WTC11 (cell line): ENCODE measurements at regions not wholly inside any gene's neighbourhood (a gene's known extent, or its start where the extent isn't known, plus 50 kb on each side); places are given as distances from the start of the nearest gene placed in this dataset.

Experiments
- ATAC-seq: fragments of 200-7000 bp; cut with Tn5 transposase; 2 replicates; pipeline ENCODE4 v1.10.0; 2021; ENCODE audit warnings: mild to moderate bottlenecking, moderate library complexity
- CTCF ChIA-PET: fragments of 300-600 bp; sonication (Branson Sonifier 250); formaldehyde crosslinking; loops from one replicate; lab custom pipeline; 2021; ENCODE audit warnings: antibody characterized with exemption; lab: Charles Lee
- POLR2A ChIA-PET: fragments of 350-600 bp; sonication (Branson Sonifier 250); formaldehyde crosslinking; loops from one replicate; lab custom pipeline; 2021; ENCODE audit warnings: antibody characterized with exemption; lab: Charles Lee
- DNase-seq: peaks from one replicate; pipeline ENCODE4 v3.0.0; 2021; ENCODE audit warnings: low spot score
- H3K27ac Mint-ChIP-seq: 2 replicates; pipeline ENCODE4 v1.8.0; 2021; ENCODE audit warnings: mixed read lengths
- H3K27me3 Mint-ChIP-seq: 2 replicates; pipeline ENCODE4 v1.8.0; 2021; ENCODE audit warnings: low read depth, mild to moderate bottlenecking, moderate library complexity, mixed read lengths
- H3K36me3 Mint-ChIP-seq: 2 replicates; pipeline ENCODE4 v1.8.0; 2021; ENCODE audit warnings: mixed read lengths
- H3K4me1 Mint-ChIP-seq: 2 replicates; pipeline ENCODE4 v1.8.0; 2022; ENCODE audit warnings: mixed read lengths
- H3K4me3 Mint-ChIP-seq: 2 replicates; pipeline ENCODE4 v1.8.0; 2021; ENCODE audit warnings: mild to moderate bottlenecking, moderate library complexity, mixed read lengths
- H3K9me3 Mint-ChIP-seq: 2 replicates; pipeline ENCODE4 v1.8.0; 2021; ENCODE audit warnings: mixed read lengths
- AR ChIP-seq: fragments of 250-450 bp; sonication (Bioruptor Pico); IDR thresholded peaks from 2 replicates; pipeline ENCODE4 v1.9.0; 2021; ENCODE audit warnings: mild to moderate bottlenecking
- CREM ChIP-seq: sonication (generic); formaldehyde crosslinking; IDR thresholded peaks from 2 replicates; pipeline ENCODE4 v1.8.1; 2022; ENCODE audit warnings: mild to moderate bottlenecking, missing genetic modification reagents, moderate library complexity
- GTF2I ChIP-seq: fragments of 250-450 bp; sonication (Bioruptor Pico); conservative IDR thresholded peaks from 2 replicates; pipeline ENCODE4 v1.4.0; 2021; ENCODE audit warnings: mild to moderate bottlenecking
- HMGA2 ChIP-seq: fragments of 250-450 bp; sonication (Bioruptor Pico); IDR thresholded peaks from 2 replicates; pipeline ENCODE4 v1.4.0; 2021; ENCODE audit warnings: mild to moderate bottlenecking, moderate library complexity
- IRF2 ChIP-seq: sonication (generic); formaldehyde crosslinking; IDR thresholded peaks from 2 replicates; pipeline ENCODE4 v1.8.0; 2022; ENCODE audit warnings: low read depth, missing genetic modification reagents, borderline replicate concordance
- MAX ChIP-seq: sonication (generic); formaldehyde crosslinking; IDR thresholded peaks from 2 replicates; pipeline ENCODE4 v1.8.0; 2022; ENCODE audit warnings: mild to moderate bottlenecking, missing genetic modification reagents
- NFE2L1 ChIP-seq: sonication (generic); formaldehyde crosslinking; IDR thresholded peaks from 2 replicates; pipeline ENCODE4 v1.8.1; 2023; ENCODE audit warnings: missing genetic modification reagents
- NFYB ChIP-seq: sonication (generic); formaldehyde crosslinking; conservative IDR thresholded peaks from 2 replicates; pipeline ENCODE4 v1.8.0; 2022; ENCODE audit warnings: low read depth, missing genetic modification reagents
- SMAD3 ChIP-seq: sonication (generic); formaldehyde crosslinking; IDR thresholded peaks from 2 replicates; pipeline ENCODE4 v1.8.0; 2022; ENCODE audit warnings: missing genetic modification reagents, mild to moderate bottlenecking, borderline replicate concordance
- TEAD4 ChIP-seq: sonication (generic); formaldehyde crosslinking; IDR thresholded peaks from 2 replicates; pipeline ENCODE4 v1.8.0; 2022; ENCODE audit warnings: mild to moderate bottlenecking, missing genetic modification reagents
- TP53 ChIP-seq: sonication (generic); formaldehyde crosslinking; IDR thresholded peaks from 2 replicates; pipeline ENCODE4 v1.8.1; 2023; ENCODE audit warnings: mild to moderate bottlenecking, missing genetic modification reagents
- ZNF416 ChIP-seq: fragments of 250-450 bp; sonication (Bioruptor Pico); IDR thresholded peaks from 2 replicates; pipeline ENCODE4 v1.9.0; 2021; ENCODE audit warnings: mild to moderate bottlenecking, inconsistent platforms
- ZNF425 ChIP-seq: fragments of 250-450 bp; sonication (Bioruptor Pico); conservative IDR thresholded peaks from 2 replicates; pipeline ENCODE4 v1.9.0; 2021; ENCODE audit warnings: mild to moderate bottlenecking
- ZNF671 ChIP-seq: fragments of 250-450 bp; sonication (Bioruptor Pico); IDR thresholded peaks from 2 replicates; pipeline ENCODE4 v1.8.0; 2021; ENCODE audit warnings: mild to moderate bottlenecking
- TF ChIP-seq, protein P1 (sequence below): sonication (generic); formaldehyde crosslinking; IDR thresholded peaks from 2 replicates; pipeline ENCODE4 v1.8.0; 2022; ENCODE audit warnings: mild to moderate bottlenecking, missing genetic modification reagents
- TF ChIP-seq, protein P2 (sequence below): sonication (generic); formaldehyde crosslinking; IDR thresholded peaks from 2 replicates; pipeline ENCODE4 v1.8.0; 2022; ENCODE audit warnings: mild to moderate bottlenecking, missing genetic modification reagents

DNA sequence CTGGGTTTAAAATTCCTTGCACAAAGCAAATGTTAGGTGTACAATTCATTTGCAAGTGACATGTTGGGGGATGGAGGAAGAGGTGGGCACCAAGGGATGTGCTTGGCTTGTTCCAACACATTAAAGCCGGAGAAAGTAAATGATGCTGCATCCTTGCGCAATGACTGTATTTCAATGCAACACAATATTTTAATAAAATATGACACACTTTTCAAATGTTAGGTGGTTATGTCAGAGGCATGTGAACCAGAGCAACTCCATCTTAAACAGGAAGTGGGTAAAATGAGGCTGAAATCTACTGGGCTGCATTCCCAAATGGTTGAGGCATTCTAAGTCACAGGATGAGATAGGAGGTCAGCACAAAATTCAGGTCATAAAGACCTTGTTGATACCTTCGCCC, 53.6 kb upstream of the ARHGAP5 start (continued):
- TF ChIP-seq NFYB (CRISPR knock-in tag) (no peak), IRF2 (CRISPR knock-in tag) (no peak), NFE2L1 (CRISPR knock-in tag) (no peak)

GRCh38 chr14:32027255-32027939, 49.7 kb upstream of the ARHGAP5 start:
- no peaks in the 10 kb centered on the region for H3K36me3 Mint-ChIP-seq
- 0 out of 2 replicates have a peak, but pooled peaks cover 3% of the 10 kb centered on the region for H3K9me3 Mint-ChIP-seq
- no peaks in the 10 kb centered on the region for H3K27me3 Mint-ChIP-seq
- H3K4me3 Mint-ChIP-seq = no peak overlapping the region
- POLR2A ChIA-PET = no interaction called here
- no peak for ATAC-seq
- H3K4me1 Mint-ChIP-seq = no peaks in the 10 kb centered on the region; the same call in 1 of the 2 replicates
- CTCF ChIA-PET = no interaction called here
- no peak overlapping the region for H3K27ac Mint-ChIP-seq
- DNase-seq = no peak
- TF ChIP-seq HMGA2 (CRISPR knock-in tag) = no peak
- no peak for TF ChIP-seq GTF2I
- TF ChIP-seq ZNF425 = no peak
- TF ChIP-seq, protein P1, sequence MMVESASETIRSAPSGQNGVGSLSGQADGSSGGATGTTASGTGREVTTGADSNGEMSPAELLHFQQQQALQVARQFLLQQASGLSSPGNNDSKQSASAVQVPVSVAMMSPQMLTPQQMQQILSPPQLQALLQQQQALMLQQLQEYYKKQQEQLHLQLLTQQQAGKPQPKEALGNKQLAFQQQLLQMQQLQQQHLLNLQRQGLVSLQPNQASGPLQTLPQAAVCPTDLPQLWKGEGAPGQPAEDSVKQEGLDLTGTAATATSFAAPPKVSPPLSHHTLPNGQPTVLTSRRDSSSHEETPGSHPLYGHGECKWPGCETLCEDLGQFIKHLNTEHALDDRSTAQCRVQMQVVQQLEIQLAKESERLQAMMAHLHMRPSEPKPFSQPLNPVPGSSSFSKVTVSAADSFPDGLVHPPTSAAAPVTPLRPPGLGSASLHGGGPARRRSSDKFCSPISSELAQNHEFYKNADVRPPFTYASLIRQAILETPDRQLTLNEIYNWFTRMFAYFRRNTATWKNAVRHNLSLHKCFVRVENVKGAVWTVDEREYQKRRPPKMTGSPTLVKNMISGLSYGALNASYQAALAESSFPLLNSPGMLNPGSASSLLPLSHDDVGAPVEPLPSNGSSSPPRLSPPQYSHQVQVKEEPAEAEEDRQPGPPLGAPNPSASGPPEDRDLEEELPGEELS (CRISPR knock-in tag) = no peak
- no peak for TF ChIP-seq SMAD3 (CRISPR knock-in tag)
- no peak for TF ChIP-seq TEAD4 (CRISPR knock-in tag)
- TF ChIP-seq AR (CRISPR knock-in tag) = no peak
- no peak for TF ChIP-seq IRF2 (CRISPR knock-in tag)
- TF ChIP-seq ZNF671 (CRISPR knock-in tag) = no peak
- TF ChIP-seq, protein P2, sequence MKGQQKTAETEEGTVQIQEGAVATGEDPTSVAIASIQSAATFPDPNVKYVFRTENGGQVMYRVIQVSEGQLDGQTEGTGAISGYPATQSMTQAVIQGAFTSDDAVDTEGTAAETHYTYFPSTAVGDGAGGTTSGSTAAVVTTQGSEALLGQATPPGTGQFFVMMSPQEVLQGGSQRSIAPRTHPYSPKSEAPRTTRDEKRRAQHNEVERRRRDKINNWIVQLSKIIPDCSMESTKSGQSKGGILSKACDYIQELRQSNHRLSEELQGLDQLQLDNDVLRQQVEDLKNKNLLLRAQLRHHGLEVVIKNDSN = no peak
- TF ChIP-seq CREM (CRISPR knock-in tag) = no peak
- no peak for TF ChIP-seq MAX (CRISPR knock-in tag)
- no peak for TF ChIP-seq ZNF416
- no peak for TF ChIP-seq TP53 (CRISPR knock-in tag)
